Endothelial cell of umbilical vein (primary cell): ENCODE measurements at regions not wholly inside any gene's neighbourhood (a gene's known extent, or its start where the extent isn't known, plus 50 kb on each side); places are given as distances from the start of the nearest gene placed in this dataset.
A peak's percentile ranks its signal among the peaks of the same experiment; 100 is the strongest.

ENCODE experiments used
- BruUV-seq: library from RNA; stranded (reverse); fragments of 400-500 nt; replicated peaks from 2 replicates; lab custom pipeline; 2021; lab: Mats Ljungman, UMichigan
- CTCF ChIA-PET: fragments of 300-600, 350-600 bp; sonication (Branson Sonifier 250); formaldehyde crosslinking; loops from one replicate; lab custom pipeline; 2021; ENCODE audit warnings: antibody characterized with exemption, inconsistent platforms; lab: Charles Lee
- POLR2A ChIA-PET: fragments of 300-600, 350-600 bp; sonication (Branson Sonifier 250); formaldehyde crosslinking; loops from one replicate; lab custom pipeline; 2021; ENCODE audit warnings: antibody characterized with exemption, inconsistent platforms; lab: Charles Lee
- DNase-seq: peaks from one replicate; pipeline ENCODE4 v3.0.0-alpha.2; 2011; ENCODE audit warnings: low read depth, low spot score
- FAIRE-seq: peaks from 2 replicates; lab custom pipeline; 2011; peaks lifted over from hg19 to GRCh38; lab: Jason Lieb, UNC
- H2AFZ ChIP-seq: 2 replicates; pipeline ENCODE4 v1.6.0; 2012; ENCODE audit warnings: low read depth, low read length, control low read depth, inconsistent platforms
- H3K27ac ChIP-seq: 2 replicates; pipeline ENCODE4 v1.5.1; 2011; ENCODE audit warnings: low read depth, mild to moderate bottlenecking, control low read depth, low read length, moderate library complexity; ENCODE audit not compliant: insufficient read depth
- H3K27me3 ChIP-seq, 2 experiments: 2 replicates each; pipeline versions ENCODE4 v1.6.0 to v1.6.1; 2011; ENCODE audit warnings: low read length in 2 of 2, mixed read lengths in 1 of 2; ENCODE audit not compliant: control insufficient read depth in 2 of 2, insufficient read depth in 2 of 2
- H3K36me3 ChIP-seq, 2 experiments: 2 replicates in 1 of 2; 3 replicates in 1 of 2; pipeline ENCODE4 v1.5.1; 2011; ENCODE audit warnings: low read length in 2 of 2, mild to moderate bottlenecking in 1 of 2, moderate library complexity in 1 of 2; ENCODE audit not compliant: control insufficient read depth in 2 of 2, insufficient read depth in 2 of 2; ENCODE audit errors: extremely low read depth in 1 of 2
- H3K4me1 ChIP-seq: 3 replicates; pipeline ENCODE4 v1.5.1; 2011; ENCODE audit warnings: mild to moderate bottlenecking, low read length; ENCODE audit not compliant: control insufficient read depth, insufficient read depth; ENCODE audit errors: extremely low read depth
- H3K4me2 ChIP-seq: 2 replicates; pipeline ENCODE4 v1.6.1; 2011; ENCODE audit warnings: low read length, control low read depth, mixed read lengths; ENCODE audit not compliant: insufficient read depth
- H3K4me3 ChIP-seq, 3 experiments: fragments of 200-600 bp in 1 of 3; sonication (generic), shearing (Covaris generic) in 1 of 3; replicated peaks in 1 of 3; 2 replicates each; pipeline ENCODE4 v1.5.1; 2011 to 2016; ENCODE audit warnings: control low read depth in 3 of 3, low read length in 3 of 3, mild to moderate bottlenecking in 2 of 3, inconsistent platforms in 1 of 3, low read depth in 1 of 3, moderate library complexity in 1 of 3; ENCODE audit not compliant: insufficient read depth in 1 of 3
- H3K79me2 ChIP-seq: 2 replicates; pipeline ENCODE4 v1.6.0; 2012; ENCODE audit warnings: low read length, inconsistent platforms; ENCODE audit not compliant: control insufficient read depth, insufficient read depth
- H3K9ac ChIP-seq: replicated peaks from 2 replicates; pipeline ENCODE3; 2011; ENCODE audit warnings: low read length, control low read depth; ENCODE audit not compliant: insufficient read depth; ENCODE audit errors: extremely low read depth
- H3K9me1 ChIP-seq: replicated peaks from 3 replicates; pipeline ENCODE4 v1.6.0; 2011; ENCODE audit warnings: mild to moderate bottlenecking, low read length; ENCODE audit not compliant: control insufficient read depth, insufficient read depth; ENCODE audit errors: extremely low read depth
- H3K9me3 ChIP-seq: replicated peaks from 2 replicates; pipeline ENCODE4 v1.5.1; 2012; ENCODE audit warnings: low read length, inconsistent platforms; ENCODE audit not compliant: control insufficient read depth, insufficient read depth
- H4K20me1 ChIP-seq: replicated peaks from 2 replicates; pipeline ENCODE3; 2011; ENCODE audit warnings: mild to moderate bottlenecking, low read length; ENCODE audit not compliant: control insufficient read depth, insufficient read depth; ENCODE audit errors: extremely low read depth
- CTCF ChIP-seq, 2 donors: IDR thresholded peaks; 1 replicate in 1 of 2; 2 replicates in 1 of 2; pipeline ENCODE4 v1.5.1; 2011; ENCODE audit warnings: low read length in 2 of 2, mild to moderate bottlenecking in 2 of 2, moderate library complexity in 2 of 2, control low read depth in 1 of 2, inconsistent platforms in 1 of 2, low read depth in 1 of 2; ENCODE audit not compliant: insufficient read depth in 1 of 2; ENCODE audit errors: extremely low read depth in 1 of 2
- EZH2 ChIP-seq: IDR thresholded peaks from 2 replicates; pipeline ENCODE4 v1.6.1; 2012; ENCODE audit warnings: borderline replicate concordance, low read depth, mild to moderate bottlenecking, moderate library complexity, low read length, inconsistent platforms; ENCODE audit not compliant: severe bottlenecking
- FOS ChIP-seq: IDR thresholded peaks from 2 replicates; pipeline ENCODE4 v1.6.1; 2011; ENCODE audit warnings: mild to moderate bottlenecking, low read length, moderate library complexity, borderline replicate concordance; ENCODE audit not compliant: insufficient read depth
- GATA2 ChIP-seq: IDR thresholded peaks from 2 replicates; pipeline ENCODE4 v1.7.0; 2011; ENCODE audit warnings: low read depth, mild to moderate bottlenecking, moderate library complexity, mixed read lengths, low read length; ENCODE audit not compliant: insufficient read length, insufficient read depth
- JUN ChIP-seq: IDR thresholded peaks from 2 replicates; pipeline ENCODE4 v1.6.1; 2011; ENCODE audit warnings: borderline replicate concordance, low read depth; ENCODE audit not compliant: insufficient read length, insufficient read depth
- MAX ChIP-seq: IDR thresholded peaks from 2 replicates; pipeline ENCODE4 v1.6.1; 2011; ENCODE audit not compliant: insufficient read depth, insufficient read length
- MYC ChIP-seq: IDR thresholded peaks from one replicate; pipeline ENCODE4 v1.6.1; 2011; ENCODE audit warnings: mild to moderate bottlenecking, low read depth, low read length
- POLR2A ChIP-seq: IDR thresholded peaks from 2 replicates; pipeline ENCODE4 v1.6.1; 2012; ENCODE audit warnings: low read depth, mild to moderate bottlenecking, control low read depth, low read length
- POLR2AphosphoS5 ChIP-seq: IDR thresholded peaks from 2 replicates; pipeline ENCODE4 v1.6.1; 2012; ENCODE audit warnings: low read depth, mild to moderate bottlenecking, control low read depth, low read length, moderate library complexity; ENCODE audit not compliant: insufficient read depth
- dilution Hi-C: fragments of 300-500 bp; cut with MboI; formaldehyde crosslinking; loops from one replicate; pipeline ENCODE4 v1.15.0; 2019; ENCODE audit warnings: low sequenced_read_pairs; ENCODE audit not compliant: extremely low pct_ligation_motif_present
- intact Hi-C: fragments of 100-400 bp; cut with micrococcal nuclease; formaldehyde crosslinking; loops from one replicate; pipeline ENCODE4 v1.10.0; 2022

GRCh38 chr1:234944439-234945344, 183.9 kb downstream of the TOMM20 start:
- Histone ChIP-seq H3K4me2 (no peak overlapping the region), H3K4me3 (no peak overlapping the region), H3K9me3 (peaks cover 1% of the 10 kb centered on the region), H3K27me3 (no peaks in the 10 kb centered on the region), H3K27ac (no peak overlapping the region), H3K9ac (no peak overlapping the region), H3K36me3 (no peaks in the 10 kb centered on the region), H2AFZ (no peak overlapping the region), H3K79me2 (no peaks in the 10 kb centered on the region), H4K20me1 (no peaks in the 10 kb centered on the region), H3K4me1 (no peaks in the 10 kb centered on the region), H3K9me1 (no peaks in the 10 kb centered on the region)
- intact Hi-C loops = no loop called here
- TF ChIP-seq FOS = no peak
- no peak for TF ChIP-seq JUN
- TF ChIP-seq CTCF (IDR thresholded peaks at IDR 0.05; ENCODE audit: extremely low read depth in 1 of 2, insufficient read depth in 1 of 2, low read depth in 1 of 2, low read length in 2 of 2) = no peak
- TF ChIP-seq MYC = no peak
- no peak for TF ChIP-seq MAX
- TF ChIP-seq EZH2 = no peak
- TF ChIP-seq POLR2A = no peak
- no peak for TF ChIP-seq GATA2
- TF ChIP-seq POLR2AphosphoS5 = no peak
- dilution Hi-C loops = no loop called here
- POLR2A ChIA-PET = no interaction called here
- FAIRE-seq = peak; percentile 70
- BruUV-seq = no TSS peak
- CTCF ChIA-PET = interaction anchor here (0.7 to 1.6 kb wide), 2 partner anchors 139 kb away, joined by 3 to 5 read pairs; no protein-coding TSS in a partner anchor
- no peak for DNase-seq
